ENCODE measurements at regions not wholly inside any gene's neighbourhood (a gene's known extent, or its start where the extent isn't known, plus 50 kb on each side); places are given as distances from the start of the nearest gene placed in this dataset.

GRCh38 chr18:47613929-47614328 lies 316.5 kb downstream of the SMAD2 start:
- no peak for TF ChIP-seq CTCF (IDR thresholded peaks at IDR 0.05 in 4 of 5, conservative IDR thresholded peaks at IDR 0.05 in 1 of 5)
- no peak for TF ChIP-seq POLR2A (IDR thresholded peaks at IDR 0.05)

Measured in gastrocnemius medialis (tissue), 4 donors.